Subcutaneous abdominal adipose tissue (tissue), 5 donors: ENCODE measurements at regions not wholly inside any gene's neighbourhood (a gene's known extent, or its start where the extent isn't known, plus 50 kb on each side); places are given as distances from the start of the nearest gene placed in this dataset.
A peak's percentile ranks its signal among the peaks of the same experiment; 100 is the strongest.
"Not testable (repeated sequence)": the region's sequence is repeated elsewhere in the genome, so short reads cannot be mapped to it uniquely, and the experiment has no call there.

Experiments used
- H3K27ac ChIP-seq: one replicate; pipeline ENCODE4 v1.7.0; 2013; ENCODE audit warnings: low read depth, mild to moderate bottlenecking, inconsistent platforms, low read length, moderate library complexity
- H3K27me3 ChIP-seq, 5 donors: one replicate each; pipeline ENCODE4 v1.7.0; 2013; ENCODE audit warnings: low read length in 5 of 5, inconsistent platforms in 1 of 5; ENCODE audit not compliant: control insufficient read depth in 5 of 5, insufficient read depth in 4 of 5
- H3K36me3 ChIP-seq, 5 donors: one replicate each; pipeline ENCODE4 v1.7.0; 2013; ENCODE audit warnings: low read length in 5 of 5; ENCODE audit not compliant: control insufficient read depth in 5 of 5, insufficient read depth in 5 of 5
- H3K4me1 ChIP-seq, 5 donors: one replicate each; pipeline ENCODE4 v1.7.0; 2013; ENCODE audit warnings: low read length in 5 of 5, mild to moderate bottlenecking in 3 of 5, moderate library complexity in 1 of 5; ENCODE audit not compliant: control insufficient read depth in 5 of 5, insufficient read depth in 5 of 5
- H3K4me3 ChIP-seq, 5 donors: one replicate each; pipeline ENCODE4 v1.7.0; 2013; ENCODE audit warnings: low read length in 5 of 5, low read depth in 1 of 5
- H3K9ac ChIP-seq, 5 donors: one replicate each; pipeline ENCODE4 v1.7.0; 2013; ENCODE audit warnings: low read length in 5 of 5, mild to moderate bottlenecking in 4 of 5, moderate library complexity in 3 of 5
- H3K9me3 ChIP-seq, 5 donors: one replicate each; pipeline ENCODE4 v1.7.0; 2013; ENCODE audit warnings: low read length in 5 of 5; ENCODE audit not compliant: control insufficient read depth in 5 of 5
- donor health status: healthy.
- donor health status: healthy.
- donor health status: healthy.
- donor health status: healthy.
- donor health status: healthy.

DNA sequence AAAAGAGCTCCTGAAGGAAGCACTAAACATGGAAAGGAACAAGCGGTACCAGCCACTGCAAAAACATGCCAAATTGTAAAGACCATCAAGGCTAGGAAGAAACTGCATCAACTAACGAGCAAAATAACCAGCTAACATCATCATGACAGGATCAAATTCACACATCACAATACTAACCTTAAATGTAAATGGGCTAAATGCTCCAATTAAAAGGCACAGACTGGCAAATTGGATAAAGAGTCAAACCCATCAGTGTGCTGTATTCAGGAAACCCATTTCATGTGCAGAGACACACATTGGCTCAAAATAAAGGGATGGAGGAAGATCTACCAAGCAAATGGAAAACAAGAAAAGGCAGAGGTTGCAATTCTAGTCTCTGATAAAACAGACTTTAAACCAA is 69.7 kb upstream of the CCT8L2 start:
- not testable (repeated sequence) for H3K4me1 ChIP-seq, H3K9me3 ChIP-seq, H3K27ac ChIP-seq, H3K27me3 ChIP-seq, H3K4me3 ChIP-seq, H3K9ac ChIP-seq, H3K36me3 ChIP-seq

DNA sequence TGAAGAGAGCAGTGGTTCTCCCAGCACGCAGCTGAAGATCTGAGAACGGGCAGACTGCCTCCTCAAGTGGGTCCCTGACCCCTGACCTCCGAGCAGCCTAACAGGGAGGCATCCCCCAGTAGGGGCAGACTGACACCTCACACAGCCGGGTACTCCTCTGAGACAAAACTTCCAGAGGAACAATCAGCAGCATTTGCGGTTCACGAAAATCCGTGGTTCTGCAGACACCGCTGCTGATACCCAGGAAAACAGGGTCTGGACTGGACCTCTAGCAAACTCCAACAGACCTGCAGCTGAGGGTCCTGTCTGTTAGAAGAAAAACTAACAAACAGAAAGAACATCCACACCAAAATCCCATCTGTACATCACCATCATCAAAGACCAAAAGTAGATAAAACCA is 68.4 kb upstream of the CCT8L2 start:
- H3K4me3 ChIP-seq, H3K27me3 ChIP-seq: not testable (repeated sequence)

DNA sequence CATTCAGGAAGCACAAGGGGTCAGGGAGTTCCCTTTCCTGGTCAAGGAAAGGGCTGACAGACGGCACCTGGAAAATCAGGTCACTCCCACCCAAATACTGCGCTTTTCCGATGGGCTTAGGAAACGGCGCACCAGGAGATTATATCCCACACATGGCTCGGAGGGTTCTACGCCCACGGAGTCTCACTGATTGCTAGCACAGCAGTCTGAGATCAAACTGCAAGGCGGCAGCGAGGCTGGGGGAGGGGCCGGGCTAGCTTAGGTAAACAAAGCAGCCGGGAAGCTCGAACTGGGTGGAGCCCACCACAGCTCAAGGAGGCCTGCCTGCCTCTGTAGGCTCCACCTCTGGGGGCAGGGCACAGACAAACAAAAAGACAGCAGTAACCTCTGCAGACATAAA is 68.0 kb upstream of the CCT8L2 start:
- H3K4me3 ChIP-seq, H3K4me1 ChIP-seq, H3K36me3 ChIP-seq, H3K27ac ChIP-seq, H3K27me3 ChIP-seq, H3K9ac ChIP-seq, H3K9me3 ChIP-seq: not testable (repeated sequence)

More for the DNA sequence above, 68.4 kb upstream of the CCT8L2 start:
- not testable (repeated sequence) for H3K9me3 ChIP-seq, H3K27ac ChIP-seq, H3K36me3 ChIP-seq, H3K9ac ChIP-seq, H3K4me1 ChIP-seq

DNA sequence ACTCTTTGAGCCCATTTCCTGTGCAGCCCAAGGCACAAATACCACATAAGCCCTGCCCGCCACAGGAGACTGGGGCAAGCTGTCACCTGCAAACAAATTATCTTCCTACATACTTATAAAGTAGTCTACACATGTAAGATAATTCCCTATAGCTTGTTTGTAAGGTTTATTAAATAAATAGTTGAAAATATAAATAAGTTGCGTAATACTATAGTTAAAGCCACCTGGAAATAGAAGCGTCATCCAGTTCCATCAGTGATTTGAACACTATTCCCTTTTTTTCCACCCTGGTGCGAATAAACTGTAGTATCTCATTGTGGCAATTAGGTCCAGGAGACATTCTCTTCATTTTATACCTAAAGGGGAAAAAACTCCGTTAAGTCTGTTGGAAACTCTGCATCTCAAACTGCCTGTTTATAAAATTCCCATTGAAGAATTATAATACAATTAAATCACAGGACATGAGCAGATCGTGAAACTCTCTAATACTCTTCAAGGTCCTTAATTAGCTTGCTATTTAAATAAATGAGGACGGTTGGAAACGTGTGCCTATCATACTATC is 66.7 kb upstream of the CCT8L2 start:
- H3K4me3 ChIP-seq, H3K36me3 ChIP-seq, H3K9me3 ChIP-seq, H3K27me3 ChIP-seq, H3K27ac ChIP-seq, H3K4me1 ChIP-seq, H3K9ac ChIP-seq: not testable (repeated sequence)

DNA sequence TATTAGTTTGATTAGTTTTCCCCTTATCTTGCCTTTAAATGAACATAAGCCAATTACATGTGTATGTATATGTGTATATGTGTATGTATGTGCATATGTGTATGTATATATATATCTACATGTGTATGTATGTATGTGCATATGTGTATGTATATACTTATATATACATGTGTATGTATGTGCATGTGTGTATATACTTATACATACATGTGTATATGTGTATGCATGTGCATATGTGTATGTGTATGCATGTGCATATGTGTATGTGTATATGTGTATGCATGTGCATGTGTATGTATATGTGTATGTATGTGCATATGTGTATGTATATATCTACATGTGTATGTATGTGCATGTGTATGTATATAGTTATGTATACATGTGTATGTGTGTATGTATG is 65.5 kb upstream of the CCT8L2 start:
- Histone ChIP-seq H3K27me3 (no peaks in the 10 kb centered on the region), H3K9ac (no peak overlapping the region), H3K4me3 (no peak overlapping the region), H3K4me1 (no peaks in the 10 kb centered on the region), H3K9me3 (no peaks in the 10 kb centered on the region), H3K27ac (no peak overlapping the region), H3K36me3 (no peaks in the 10 kb centered on the region)

DNA sequence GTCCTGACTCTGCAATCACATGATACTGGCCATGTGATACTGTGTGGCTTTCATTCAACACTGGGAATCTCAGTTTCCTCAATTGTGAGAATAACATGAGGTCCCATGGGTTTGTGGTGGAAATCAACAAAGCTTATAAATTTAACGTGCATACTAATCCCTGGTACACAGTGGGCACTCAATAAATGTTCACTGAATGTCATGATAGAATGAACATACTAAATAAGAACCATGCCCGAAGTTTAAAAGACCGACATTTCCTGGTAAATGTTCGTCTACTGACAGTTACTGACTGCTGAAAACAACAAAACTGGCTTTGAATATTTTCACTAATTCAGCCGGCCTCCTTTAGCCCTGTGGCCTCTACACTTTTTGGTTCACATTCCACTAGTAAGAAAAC is 62.3 kb upstream of the CCT8L2 start:
- H3K27me3 ChIP-seq = no peaks in the 10 kb centered on the region
- no peak overlapping the region for H3K9ac ChIP-seq
- H3K27ac ChIP-seq = no peak overlapping the region
- no peak overlapping the region for H3K4me3 ChIP-seq
- H3K9me3 ChIP-seq = peaks cover 3 to 21% (median 16%) of the 10 kb centered on the region in 5 donors
- H3K4me1 ChIP-seq = no peaks in the 10 kb centered on the region
- H3K36me3 ChIP-seq = peaks cover 0 to 16% (median 7%) of the 10 kb centered on the region in 5 donors

DNA sequence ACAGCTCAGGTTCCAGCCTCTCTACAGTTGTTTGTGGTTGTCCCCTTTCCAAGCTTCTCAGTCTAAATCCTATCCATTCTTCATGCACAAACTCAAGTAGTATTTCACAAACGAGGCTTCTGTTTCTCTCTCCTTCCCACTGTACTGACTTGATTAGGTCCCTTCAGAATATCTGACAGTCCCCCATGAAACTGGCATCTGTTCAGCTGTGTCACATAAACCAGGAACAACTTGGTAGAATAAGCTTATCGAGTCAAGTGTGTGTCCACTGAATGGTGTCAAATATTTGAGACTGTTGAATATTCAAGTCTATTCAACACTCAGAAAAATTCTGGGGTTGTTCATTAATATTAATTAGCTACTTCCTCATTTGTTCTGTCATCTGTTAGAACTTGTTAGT is 61.7 kb upstream of the CCT8L2 start:
- H3K36me3 ChIP-seq = peaks cover 0 to 19% (median 10%) of the 10 kb centered on the region in 5 donors
- H3K9me3 ChIP-seq = peaks cover 3 to 22% (median 16%) of the 10 kb centered on the region in 5 donors
- H3K4me1 ChIP-seq, H3K27me3 ChIP-seq, H3K9ac ChIP-seq, H3K27ac ChIP-seq, H3K4me3 ChIP-seq: not testable (repeated sequence)

DNA sequence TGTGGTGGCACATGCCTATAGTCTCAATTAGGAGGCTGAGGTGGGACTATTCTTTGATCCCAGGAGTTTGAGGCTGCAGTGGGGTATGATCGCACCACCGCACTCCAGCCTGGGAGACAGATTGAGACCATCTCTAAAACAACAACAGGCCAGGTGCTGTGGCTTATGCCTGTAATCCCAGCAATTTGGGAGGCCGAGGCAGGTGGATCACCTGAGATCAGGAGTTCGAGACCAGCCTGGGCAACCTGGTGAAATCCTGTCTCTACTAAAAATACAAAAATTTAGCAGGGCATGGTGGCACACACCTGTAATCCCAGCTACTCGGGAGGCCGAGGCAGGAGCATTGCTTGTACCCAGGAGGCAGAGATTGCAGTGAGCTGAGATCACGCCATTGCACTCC is 60.6 kb upstream of the CCT8L2 start:
- not testable (repeated sequence) for H3K4me1 ChIP-seq, H3K9ac ChIP-seq
- peaks cover 3 to 22% (median 16%) of the 10 kb centered on the region in 5 donors for H3K9me3 ChIP-seq

DNA sequence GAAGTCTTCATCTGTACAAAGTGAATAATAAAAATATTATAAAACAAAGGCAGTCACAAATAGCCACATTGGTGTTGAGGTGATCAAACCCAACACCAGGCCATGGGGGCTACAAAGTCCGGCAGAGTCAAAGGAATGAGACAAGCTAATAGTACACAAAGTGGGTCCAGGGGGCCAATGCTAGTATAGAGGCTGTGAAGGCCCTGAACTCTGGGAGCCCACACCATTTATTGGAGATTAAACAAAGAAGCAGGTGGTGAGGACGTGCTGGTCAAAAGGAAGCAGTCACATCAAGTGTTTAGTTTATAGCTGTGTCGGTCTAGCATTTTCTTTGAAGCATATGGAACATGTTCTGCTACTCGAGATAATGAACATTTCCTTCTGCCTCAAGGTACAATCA is 58.6 kb upstream of the CCT8L2 start:
- no peaks in the 10 kb centered on the region for H3K27me3 ChIP-seq
- no peak overlapping the region for H3K9ac ChIP-seq
- peak overlapping the region in 2 of 5 donors; percentile 19 to 47 for H3K4me3 ChIP-seq
- H3K9me3 ChIP-seq = peaks cover 3 to 22% (median 16%) of the 10 kb centered on the region in 5 donors
- peaks cover 0 to 22% (median 10%) of the 10 kb centered on the region in 5 donors for H3K36me3 ChIP-seq
- H3K4me1 ChIP-seq = no peaks in the 10 kb centered on the region
- no peak overlapping the region for H3K27ac ChIP-seq

More for the DNA sequence above, 60.6 kb upstream of the CCT8L2 start:
- H3K27ac ChIP-seq, H3K27me3 ChIP-seq, H3K4me3 ChIP-seq: not testable (repeated sequence)
- H3K36me3 ChIP-seq = peaks cover 0 to 22% (median 10%) of the 10 kb centered on the region in 5 donors
